A673 (cell line): ENCODE measurements at regions not wholly inside any gene's neighbourhood (a gene's known extent, or its start where the extent isn't known, plus 50 kb on each side); places are given as distances from the start of the nearest gene placed in this dataset.

Experiments
- EZH2 ChIP-seq: fragments of 200-600 bp; sonication (generic); IDR thresholded peaks from 2 replicates; pipeline ENCODE4 v1.6.1; 2017; ENCODE audit warnings: borderline replicate concordance, low read depth, mild to moderate bottlenecking, mixed read lengths, antibody characterized with exemption, low read length; ENCODE audit not compliant: poor library complexity, severe bottlenecking
- TF ChIP-seq, protein P1 (sequence below): fragments of 300-800, 200-600 bp; sonication (generic); conservative IDR thresholded peaks from 2 replicates; pipeline ENCODE4 v1.5.1; 2017; ENCODE audit warnings: low read depth, mild to moderate bottlenecking, antibody characterized with exemption, low read length, moderate library complexity, mixed read lengths

- no peak for TF ChIP-seq EZH2
- TF ChIP-seq, protein P1, sequence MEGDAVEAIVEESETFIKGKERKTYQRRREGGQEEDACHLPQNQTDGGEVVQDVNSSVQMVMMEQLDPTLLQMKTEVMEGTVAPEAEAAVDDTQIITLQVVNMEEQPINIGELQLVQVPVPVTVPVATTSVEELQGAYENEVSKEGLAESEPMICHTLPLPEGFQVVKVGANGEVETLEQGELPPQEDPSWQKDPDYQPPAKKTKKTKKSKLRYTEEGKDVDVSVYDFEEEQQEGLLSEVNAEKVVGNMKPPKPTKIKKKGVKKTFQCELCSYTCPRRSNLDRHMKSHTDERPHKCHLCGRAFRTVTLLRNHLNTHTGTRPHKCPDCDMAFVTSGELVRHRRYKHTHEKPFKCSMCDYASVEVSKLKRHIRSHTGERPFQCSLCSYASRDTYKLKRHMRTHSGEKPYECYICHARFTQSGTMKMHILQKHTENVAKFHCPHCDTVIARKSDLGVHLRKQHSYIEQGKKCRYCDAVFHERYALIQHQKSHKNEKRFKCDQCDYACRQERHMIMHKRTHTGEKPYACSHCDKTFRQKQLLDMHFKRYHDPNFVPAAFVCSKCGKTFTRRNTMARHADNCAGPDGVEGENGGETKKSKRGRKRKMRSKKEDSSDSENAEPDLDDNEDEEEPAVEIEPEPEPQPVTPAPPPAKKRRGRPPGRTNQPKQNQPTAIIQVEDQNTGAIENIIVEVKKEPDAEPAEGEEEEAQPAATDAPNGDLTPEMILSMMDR: no peak
Measured at GRCh38 chr4:73683456-73683855, 56.9 kb upstream of the CXCL8 start.
